Epithelial cell of esophagus (primary cell): ENCODE measurements at regions not wholly inside any gene's neighbourhood (a gene's known extent, or its start where the extent isn't known, plus 50 kb on each side); places are given as distances from the start of the nearest gene placed in this dataset.
A peak's percentile ranks its signal among the peaks of the same experiment; 100 is the strongest.
"Not testable (repeated sequence)": the region's sequence is repeated elsewhere in the genome, so short reads cannot be mapped to it uniquely, and the experiment has no call there.

Source experiments
- DNase-seq: peaks from one replicate; pipeline ENCODE4 v3.0.0; 2010; ENCODE audit warnings: low read depth
- H3K4me3 ChIP-seq: 2 replicates; pipeline ENCODE4 v1.5.1; 2011; ENCODE audit warnings: mild to moderate bottlenecking, low read length, control low read depth
- CTCF ChIP-seq: IDR thresholded peaks from 2 replicates; pipeline ENCODE4 v1.5.1; 2011; ENCODE audit warnings: low read depth, mild to moderate bottlenecking, low read length, control low read depth, inconsistent platforms; ENCODE audit not compliant: insufficient read depth; ENCODE audit errors: missing control alignments

- H3K4me3 ChIP-seq, result no peak overlapping the region
- no peak for TF ChIP-seq CTCF
- DNase-seq, result peak; percentile 46
Observed at GRCh38 chr7:23931633-23932032, 221.6 kb downstream of the STK31 start.

- no peak for TF ChIP-seq CTCF
- H3K4me3 ChIP-seq, result no peak overlapping the region
- DNase-seq, result peak; percentile 7
Observed at GRCh38 chr7:23938215-23938614, 228.2 kb downstream of the STK31 start.

- peak; percentile 73 for TF ChIP-seq CTCF
- no peak overlapping the region for H3K4me3 ChIP-seq
- DNase-seq, result peak; percentile 56
Observed at GRCh38 chr7:23938937-23939552, 229.0 kb downstream of the STK31 start.

- not testable (repeated sequence) for DNase-seq, H3K4me3 ChIP-seq
Observed at GRCh38 chr7:23939747-23940146, 229.7 kb downstream of the STK31 start.

GRCh38 chr7:23941551-23941950, 231.5 kb downstream of the STK31 start:
- H3K4me3 ChIP-seq, result no peak overlapping the region
- no peak for TF ChIP-seq CTCF
- peak; percentile 54 for DNase-seq

GRCh38 chr7:23942032-23942431, 232.0 kb downstream of the STK31 start:
- no peak for TF ChIP-seq CTCF

GRCh38 chr7:23944131-23944530, 234.1 kb downstream of the STK31 start:
- no peak for DNase-seq
- TF ChIP-seq CTCF, result no peak
- no peak overlapping the region for H3K4me3 ChIP-seq

More at GRCh38 chr7:23942032-23942431, 232.0 kb downstream of the STK31 start:
- DNase-seq, result no peak
- H3K4me3 ChIP-seq, result no peak overlapping the region

- no peak for DNase-seq
- no peak overlapping the region for H3K4me3 ChIP-seq
- TF ChIP-seq CTCF, result no peak
Observed at GRCh38 chr7:23945472-23945871, 235.5 kb downstream of the STK31 start.
